ENCODE measurements at regions not wholly inside any gene's neighbourhood (a gene's known extent, or its start where the extent isn't known, plus 50 kb on each side); places are given as distances from the start of the nearest gene placed in this dataset.

DNA sequence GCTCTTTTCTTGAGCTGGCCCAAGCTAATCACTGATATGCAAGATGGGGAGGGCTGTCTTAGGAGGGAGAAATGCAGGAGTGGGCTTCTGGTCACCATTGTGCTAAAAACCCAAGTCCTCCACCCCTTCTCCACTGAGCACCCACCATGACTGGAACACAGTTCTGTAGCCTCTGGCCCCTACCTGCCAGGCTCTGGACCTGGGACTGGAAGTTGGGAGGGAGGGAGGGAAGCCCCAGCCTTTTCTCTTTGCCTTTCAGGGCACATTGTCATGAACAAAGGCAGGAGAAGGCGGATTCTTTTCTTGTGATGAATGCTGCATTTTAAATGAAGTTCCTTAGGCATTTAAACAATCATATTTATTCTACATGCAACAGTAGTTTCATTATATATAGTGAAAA lies 559.1 kb upstream of the TRPC7 start:
- Mint-ChIP-seq H3K4me1 (no peaks in the 10 kb centered on the region), H3K9me3 (peaks cover 15 to 22% of the 10 kb centered on the region in 2 donors), H3K27me3 (ENCODE audit: low read depth in 2 of 2) (no peaks in the 10 kb centered on the region), H3K4me3 (no peak overlapping the region), H3K36me3 (no peaks in the 10 kb centered on the region), H3K27ac (no peak overlapping the region)
- Histone ChIP-seq H3K27ac (ENCODE audit: low read length) (no peak overlapping the region), H3K27me3 (ENCODE audit: control insufficient read depth, insufficient read depth, low read length) (no peaks in the 10 kb centered on the region), H3K9me3 (ENCODE audit: control insufficient read depth, insufficient read depth, low read length) (peaks cover 5% of the 10 kb centered on the region), H3K36me3 (ENCODE audit: control insufficient read depth, insufficient read depth, low read length) (no peaks in the 10 kb centered on the region), H3K4me1 (ENCODE audit: control insufficient read depth, insufficient read depth, low read length) (no peaks in the 10 kb centered on the region), H3K4me3 (ENCODE audit: low read length) (no peak overlapping the region)
- intact Hi-C loops (cut with micrococcal nuclease) = no loop called here
- ATAC-seq (no peak), DNase-seq (no peak)
- no CpG with 5 or more reads among the region's 1 CpG for WGBS (ENCODE audit: insufficient coverage)
- TF ChIP-seq, protein P1, sequence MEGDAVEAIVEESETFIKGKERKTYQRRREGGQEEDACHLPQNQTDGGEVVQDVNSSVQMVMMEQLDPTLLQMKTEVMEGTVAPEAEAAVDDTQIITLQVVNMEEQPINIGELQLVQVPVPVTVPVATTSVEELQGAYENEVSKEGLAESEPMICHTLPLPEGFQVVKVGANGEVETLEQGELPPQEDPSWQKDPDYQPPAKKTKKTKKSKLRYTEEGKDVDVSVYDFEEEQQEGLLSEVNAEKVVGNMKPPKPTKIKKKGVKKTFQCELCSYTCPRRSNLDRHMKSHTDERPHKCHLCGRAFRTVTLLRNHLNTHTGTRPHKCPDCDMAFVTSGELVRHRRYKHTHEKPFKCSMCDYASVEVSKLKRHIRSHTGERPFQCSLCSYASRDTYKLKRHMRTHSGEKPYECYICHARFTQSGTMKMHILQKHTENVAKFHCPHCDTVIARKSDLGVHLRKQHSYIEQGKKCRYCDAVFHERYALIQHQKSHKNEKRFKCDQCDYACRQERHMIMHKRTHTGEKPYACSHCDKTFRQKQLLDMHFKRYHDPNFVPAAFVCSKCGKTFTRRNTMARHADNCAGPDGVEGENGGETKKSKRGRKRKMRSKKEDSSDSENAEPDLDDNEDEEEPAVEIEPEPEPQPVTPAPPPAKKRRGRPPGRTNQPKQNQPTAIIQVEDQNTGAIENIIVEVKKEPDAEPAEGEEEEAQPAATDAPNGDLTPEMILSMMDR (IDR thresholded peaks at IDR 0.05) = no peak

DNA sequence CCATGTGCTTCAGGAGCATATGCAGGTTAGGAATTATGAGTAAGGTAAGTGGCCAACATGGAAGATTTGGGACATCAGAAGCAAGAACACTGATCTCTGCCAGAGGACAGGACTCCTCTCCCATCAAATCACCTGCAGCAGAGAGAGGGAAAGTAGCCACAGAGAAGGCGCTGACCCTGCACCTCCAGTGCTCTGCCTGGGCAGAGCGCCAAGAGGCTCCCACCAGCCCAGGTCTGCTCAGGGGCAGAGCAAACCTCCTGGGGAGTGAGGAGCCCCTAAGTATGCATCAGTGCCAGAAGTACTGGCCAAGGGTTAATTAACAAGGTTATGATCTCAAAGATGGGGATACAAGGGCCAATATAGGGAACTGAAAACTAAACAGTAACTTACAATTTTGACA lies 545.3 kb upstream of the TRPC7 start:
- H3K4me3 ChIP-seq (ENCODE audit: low read length) = no peak overlapping the region
- H3K4me1 ChIP-seq (ENCODE audit: control insufficient read depth, insufficient read depth, low read length) = no peaks in the 10 kb centered on the region
- no peaks in the 10 kb centered on the region for H3K27me3 ChIP-seq (ENCODE audit: control insufficient read depth, insufficient read depth, low read length)
- Mint-ChIP-seq H3K4me1 (no peaks in the 10 kb centered on the region), H3K27ac (no peak overlapping the region), H3K9me3 (peaks cover 4 to 10% of the 10 kb centered on the region in 2 donors), H3K4me3 (no peak overlapping the region), H3K27me3 (ENCODE audit: low read depth in 2 of 2) (no peaks in the 10 kb centered on the region), H3K36me3 (peaks cover 7% of the 10 kb centered on the region)
- WGBS (ENCODE audit: insufficient coverage) = 91% methylated on average over 2 of the region's 2 CpGs
- H3K27ac ChIP-seq (ENCODE audit: low read length) = no peak overlapping the region
- H3K9me3 ChIP-seq (ENCODE audit: control insufficient read depth, insufficient read depth, low read length) = no peaks in the 10 kb centered on the region
- ATAC-seq (no peak), DNase-seq (no peak)
- H3K36me3 ChIP-seq (ENCODE audit: control insufficient read depth, insufficient read depth, low read length) = no peaks in the 10 kb centered on the region
- TF ChIP-seq, protein P1 (IDR thresholded peaks at IDR 0.05) = no peak
- intact Hi-C loops (cut with micrococcal nuclease) = no loop called here

DNA sequence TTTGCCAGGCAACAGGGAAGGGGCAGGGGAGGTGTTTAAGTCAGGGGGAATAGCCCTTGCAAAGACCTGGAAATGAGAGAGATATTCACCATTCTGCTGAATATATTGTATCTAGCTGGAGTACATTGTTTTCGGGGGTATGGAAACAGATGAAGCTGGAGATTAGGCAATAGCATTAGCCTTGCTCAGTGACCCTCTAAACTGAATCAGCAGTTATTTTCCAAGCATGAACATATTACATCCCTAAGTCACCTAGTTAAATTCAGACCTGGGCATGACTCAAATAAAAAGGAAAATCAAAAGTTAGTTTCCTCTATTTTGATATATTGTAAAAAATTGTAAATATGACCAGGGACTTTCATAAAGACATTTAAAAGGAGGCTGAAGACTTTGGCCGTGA lies 544.6 kb upstream of the TRPC7 start:
- peaks cover 6 to 16% of the 10 kb centered on the region in 2 donors for H3K9me3 Mint-ChIP-seq
- Histone ChIP-seq H3K36me3 (ENCODE audit: control insufficient read depth, insufficient read depth, low read length) (no peaks in the 10 kb centered on the region), H3K27me3 (ENCODE audit: control insufficient read depth, insufficient read depth, low read length) (no peaks in the 10 kb centered on the region), H3K4me1 (ENCODE audit: control insufficient read depth, insufficient read depth, low read length) (no peaks in the 10 kb centered on the region), H3K4me3 (ENCODE audit: low read length) (no peak overlapping the region), H3K27ac (ENCODE audit: low read length) (no peak overlapping the region), H3K9me3 (ENCODE audit: control insufficient read depth, insufficient read depth, low read length) (no peaks in the 10 kb centered on the region)
- H3K36me3 Mint-ChIP-seq = peaks cover 11% of the 10 kb centered on the region
- no peaks in the 10 kb centered on the region for H3K4me1 Mint-ChIP-seq
- H3K27me3 Mint-ChIP-seq (ENCODE audit: low read depth in 2 of 2) = no peaks in the 10 kb centered on the region
- H3K4me3 Mint-ChIP-seq = no peak overlapping the region
- TF ChIP-seq, protein P1 (IDR thresholded peaks at IDR 0.05) = no peak
- H3K27ac Mint-ChIP-seq = no peak overlapping the region
- intact Hi-C loops (cut with micrococcal nuclease) = no loop called here
- ATAC-seq (no peak), DNase-seq (no peak)
- 77% methylated on average over 2 of the region's 2 CpGs for WGBS (ENCODE audit: insufficient coverage)

DNA sequence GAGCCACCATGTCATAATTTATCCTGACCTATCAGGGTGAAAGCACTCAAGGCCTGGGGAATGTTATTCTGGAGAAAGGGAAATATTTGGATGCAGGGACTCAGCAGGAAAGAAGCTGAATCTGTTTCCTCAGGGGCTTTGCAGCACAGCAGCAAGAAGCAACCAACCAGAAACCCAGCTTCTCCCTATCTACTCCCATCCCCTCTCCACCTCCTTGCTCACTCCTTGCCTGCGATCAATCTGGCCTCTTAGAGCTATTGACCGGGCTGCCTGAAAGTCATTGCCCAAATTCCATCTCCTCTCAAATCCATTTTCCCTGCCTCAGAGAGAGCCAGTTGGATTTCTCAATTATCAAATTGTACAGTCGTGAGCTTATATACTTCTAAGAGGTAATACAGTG lies 542.0 kb upstream of the TRPC7 start:
- DNase-seq = no peak
- H3K36me3 ChIP-seq (ENCODE audit: control insufficient read depth, insufficient read depth, low read length) = no peaks in the 10 kb centered on the region
- no peak overlapping the region for H3K27ac ChIP-seq (ENCODE audit: low read length)
- H3K4me3 Mint-ChIP-seq = no peak overlapping the region
- TF ChIP-seq, protein P1 (IDR thresholded peaks at IDR 0.05) = no peak
- H3K27me3 Mint-ChIP-seq (ENCODE audit: low read depth in 2 of 2) = no peaks in the 10 kb centered on the region
- H3K4me1 Mint-ChIP-seq = no peaks in the 10 kb centered on the region
- H3K4me1 ChIP-seq (ENCODE audit: control insufficient read depth, insufficient read depth, low read length) = no peaks in the 10 kb centered on the region
- peaks cover 9 to 21% of the 10 kb centered on the region in 2 donors for H3K9me3 Mint-ChIP-seq
- H3K27me3 ChIP-seq (ENCODE audit: control insufficient read depth, insufficient read depth, low read length) = no peaks in the 10 kb centered on the region
- no peaks in the 10 kb centered on the region for H3K9me3 ChIP-seq (ENCODE audit: control insufficient read depth, insufficient read depth, low read length)
- H3K36me3 Mint-ChIP-seq = peaks cover 11% of the 10 kb centered on the region
- intact Hi-C loops (cut with micrococcal nuclease) = no loop called here
- H3K27ac Mint-ChIP-seq = no peak overlapping the region
- 70% methylated on average over 2 of the region's 3 CpGs for WGBS (ENCODE audit: insufficient coverage)
- no peak for ATAC-seq
- no peak overlapping the region for H3K4me3 ChIP-seq (ENCODE audit: low read length)

All from natural killer cell (primary cell).